DOHH2 (cell line): ENCODE measurements at regions not wholly inside any gene's neighbourhood (a gene's known extent, or its start where the extent isn't known, plus 50 kb on each side); places are given as distances from the start of the nearest gene placed in this dataset.

ENCODE experiments used
- H3F3A ChIP-seq: fragments of 200-600 bp; sonication (generic), shearing (Covaris generic); 2 replicates; pipeline ENCODE4 v1.6.0; 2016; ENCODE audit warnings: antibody characterized with exemption, mild to moderate bottlenecking; ENCODE audit not compliant: control insufficient read depth, insufficient read depth
- H3K27ac ChIP-seq: fragments of 200-600 bp; sonication (generic); 2 replicates; pipeline ENCODE4 v1.5.1; 2014; ENCODE audit warnings: low read depth, mild to moderate bottlenecking, low read length, moderate library complexity
- H3K27me3 ChIP-seq: fragments of 200-600 bp; sonication (generic); 2 replicates; pipeline ENCODE4 v1.6.1; 2014; ENCODE audit warnings: mild to moderate bottlenecking, low read length, mixed read lengths; ENCODE audit not compliant: control insufficient read depth
- H3K36me3 ChIP-seq: fragments of 200-600 bp; sonication (generic); 2 replicates; pipeline ENCODE4 v1.6.1; 2014; ENCODE audit warnings: mild to moderate bottlenecking, low read length, moderate library complexity, mixed read lengths; ENCODE audit not compliant: control insufficient read depth
- H3K4me1 ChIP-seq: fragments of 200-600 bp; sonication (generic); 2 replicates; pipeline ENCODE4 v1.6.1; 2014; ENCODE audit warnings: mild to moderate bottlenecking, low read length, mixed read lengths; ENCODE audit not compliant: control insufficient read depth
- H3K4me2 ChIP-seq: fragments of 200-600 bp; sonication (generic); 2 replicates; pipeline ENCODE4 v1.6.0; 2014; ENCODE audit warnings: mild to moderate bottlenecking, low read length, moderate library complexity
- H3K4me3 ChIP-seq: fragments of 200-600 bp; sonication (generic); 2 replicates; pipeline ENCODE4 v1.5.1; 2014; ENCODE audit warnings: mild to moderate bottlenecking, low read length, mixed read lengths
- H3K79me2 ChIP-seq: fragments of 200-600 bp; sonication (generic); 2 replicates; pipeline ENCODE4 v1.6.1; 2014; ENCODE audit warnings: mild to moderate bottlenecking, low read length, mixed read lengths; ENCODE audit not compliant: control insufficient read depth
- H3K9me2 ChIP-seq: fragments of 200-600 bp; sonication (generic); replicated peaks from 2 replicates; pipeline ENCODE4 v1.6.1; 2014; ENCODE audit warnings: mild to moderate bottlenecking, low read length, mixed read lengths; ENCODE audit not compliant: control insufficient read depth
- H3K9me3 ChIP-seq: fragments of 200-600 bp; sonication (generic); 2 replicates; pipeline ENCODE4 v1.6.1; 2014; ENCODE audit warnings: antibody characterized with exemption, low read length, mixed read lengths; ENCODE audit not compliant: control insufficient read depth, insufficient read depth
- H4K20me1 ChIP-seq: fragments of 200-600 bp; sonication (generic); 2 replicates; pipeline ENCODE4 v1.6.0; 2014; ENCODE audit warnings: low read depth, mild to moderate bottlenecking, antibody characterized with exemption, low read length, moderate library complexity; ENCODE audit not compliant: control insufficient read depth, insufficient read depth
- EZH2phosphoT487 ChIP-seq: fragments of 200-600 bp; sonication (generic); IDR thresholded peaks from 2 replicates; pipeline ENCODE4 v1.6.1; 2017; ENCODE audit warnings: borderline replicate concordance, mild to moderate bottlenecking, antibody characterized with exemption, low read length, moderate library complexity, mixed read lengths
- TF ChIP-seq, protein P1 (sequence below): fragments of 200-600 bp; sonication (generic); IDR thresholded peaks from one replicate; pipeline ENCODE4 v1.5.1; 2014; ENCODE audit warnings: antibody characterized with exemption, mild to moderate bottlenecking, low read depth, low read length; ENCODE audit not compliant: poor library complexity, severe bottlenecking

GRCh38 chr11:70018816-70019215, 59.3 kb upstream of the ANO1 start:
- Histone ChIP-seq H3K4me3 (no peak overlapping the region), H4K20me1 (no peaks in the 10 kb centered on the region), H3K27me3 (no peaks in the 10 kb centered on the region), H3K4me1 (no peaks in the 10 kb centered on the region), H3K9me3 (no peaks in the 10 kb centered on the region), H3F3A (no peaks in the 10 kb centered on the region), H3K9me2 (no peaks in the 10 kb centered on the region), H3K36me3 (no peaks in the 10 kb centered on the region), H3K79me2 (no peaks in the 10 kb centered on the region), H3K27ac (no peak overlapping the region), H3K4me2 (no peak overlapping the region)
- TF ChIP-seq, protein P1, sequence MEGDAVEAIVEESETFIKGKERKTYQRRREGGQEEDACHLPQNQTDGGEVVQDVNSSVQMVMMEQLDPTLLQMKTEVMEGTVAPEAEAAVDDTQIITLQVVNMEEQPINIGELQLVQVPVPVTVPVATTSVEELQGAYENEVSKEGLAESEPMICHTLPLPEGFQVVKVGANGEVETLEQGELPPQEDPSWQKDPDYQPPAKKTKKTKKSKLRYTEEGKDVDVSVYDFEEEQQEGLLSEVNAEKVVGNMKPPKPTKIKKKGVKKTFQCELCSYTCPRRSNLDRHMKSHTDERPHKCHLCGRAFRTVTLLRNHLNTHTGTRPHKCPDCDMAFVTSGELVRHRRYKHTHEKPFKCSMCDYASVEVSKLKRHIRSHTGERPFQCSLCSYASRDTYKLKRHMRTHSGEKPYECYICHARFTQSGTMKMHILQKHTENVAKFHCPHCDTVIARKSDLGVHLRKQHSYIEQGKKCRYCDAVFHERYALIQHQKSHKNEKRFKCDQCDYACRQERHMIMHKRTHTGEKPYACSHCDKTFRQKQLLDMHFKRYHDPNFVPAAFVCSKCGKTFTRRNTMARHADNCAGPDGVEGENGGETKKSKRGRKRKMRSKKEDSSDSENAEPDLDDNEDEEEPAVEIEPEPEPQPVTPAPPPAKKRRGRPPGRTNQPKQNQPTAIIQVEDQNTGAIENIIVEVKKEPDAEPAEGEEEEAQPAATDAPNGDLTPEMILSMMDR, result no peak
- TF ChIP-seq EZH2phosphoT487, result no peak

GRCh38 chr11:70019576-70020011, 58.5 kb upstream of the ANO1 start:
- no peak overlapping the region for H3K27ac ChIP-seq
- H3F3A ChIP-seq, result no peaks in the 10 kb centered on the region
- no peaks in the 10 kb centered on the region for H3K4me1 ChIP-seq
- H3K9me2 ChIP-seq, result no peaks in the 10 kb centered on the region
- H3K79me2 ChIP-seq, result no peaks in the 10 kb centered on the region
- no peaks in the 10 kb centered on the region for H3K27me3 ChIP-seq
- H3K4me3 ChIP-seq, result no peak overlapping the region
- no peaks in the 10 kb centered on the region for H3K9me3 ChIP-seq
- no peaks in the 10 kb centered on the region for H4K20me1 ChIP-seq
- TF ChIP-seq, protein P1, result no peak
- no peak for TF ChIP-seq EZH2phosphoT487
- no peaks in the 10 kb centered on the region for H3K36me3 ChIP-seq
- no peak overlapping the region for H3K4me2 ChIP-seq

- no peak overlapping the region for H3K4me3 ChIP-seq
- TF ChIP-seq EZH2phosphoT487, result no peak
- TF ChIP-seq, protein P1, result no peak
- no peak overlapping the region for H3K4me2 ChIP-seq
- H3K27me3 ChIP-seq, result no peaks in the 10 kb centered on the region
- H3K27ac ChIP-seq, result no peak overlapping the region
- no peaks in the 10 kb centered on the region for H3F3A ChIP-seq
- no peaks in the 10 kb centered on the region for H3K9me2 ChIP-seq
- H3K36me3 ChIP-seq, result no peaks in the 10 kb centered on the region
- H3K4me1 ChIP-seq, result no peaks in the 10 kb centered on the region
- no peaks in the 10 kb centered on the region; the same call in 1 of the 2 replicates for H3K9me3 ChIP-seq
- H4K20me1 ChIP-seq, result no peaks in the 10 kb centered on the region
- no peaks in the 10 kb centered on the region for H3K79me2 ChIP-seq
Observed at GRCh38 chr11:70020336-70021214, 57.5 kb upstream of the ANO1 start.
